ENCODE measurements at regions not wholly inside any gene's neighbourhood (a gene's known extent, or its start where the extent isn't known, plus 50 kb on each side); places are given as distances from the start of the nearest gene placed in this dataset.

DNA sequence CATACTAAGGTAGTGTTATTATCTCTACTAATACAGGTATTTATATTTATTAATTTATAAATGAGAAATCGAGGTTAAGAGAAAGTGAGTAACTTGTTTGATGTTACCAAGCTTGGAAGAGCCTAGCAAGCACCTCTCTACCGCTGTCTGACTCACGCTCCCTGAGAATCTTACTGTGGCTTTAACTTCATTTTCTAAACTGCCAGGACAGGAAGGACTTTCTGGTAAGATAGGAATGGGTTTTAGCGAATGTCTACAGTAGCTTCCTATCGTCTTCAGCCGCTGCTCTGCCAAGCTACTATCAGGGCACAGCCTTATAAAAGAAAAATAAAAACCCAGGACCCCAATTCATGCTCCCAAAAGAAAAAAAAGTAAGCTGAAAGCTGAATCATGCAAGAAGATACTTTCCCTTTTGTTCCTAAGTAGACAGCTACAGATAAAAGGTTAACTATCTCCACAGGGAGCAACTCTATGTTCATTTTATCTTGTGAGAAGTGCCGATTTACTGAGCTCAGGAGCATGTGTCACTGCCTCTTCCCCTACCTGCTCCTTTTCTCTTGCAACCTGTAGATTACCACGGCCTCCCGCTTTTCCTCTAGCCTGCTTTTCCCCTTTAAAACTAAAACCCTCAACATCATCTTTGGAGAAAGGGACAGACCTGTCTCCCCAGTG is 60.2 kb downstream of the THNSL1 start:
- no peaks in the 10 kb centered on the region for H3K9me3 ChIP-seq (replicated peaks in 1 of 2; ENCODE audit: control insufficient read depth in 2 of 2, insufficient read depth in 1 of 2, low read depth in 1 of 2, low read length in 2 of 2)
- no peak overlapping the region for H3K27ac ChIP-seq (replicated peaks; ENCODE audit: low read length)
- no peaks in the 10 kb centered on the region for H3K36me3 ChIP-seq (replicated peaks in 1 of 2; ENCODE audit: control insufficient read depth in 2 of 2, insufficient read depth in 2 of 2, low read length in 2 of 2)
- H3K9ac ChIP-seq (ENCODE audit: low read depth, low read length, poor library complexity): no peak overlapping the region
- H2BK120ac ChIP-seq (ENCODE audit: low read depth, low read length): no peak overlapping the region
- H3K27me3 ChIP-seq (ENCODE audit: control insufficient read depth in 3 of 3, insufficient read depth in 3 of 3, low read depth in 1 of 3, low read length in 3 of 3): no peaks in the 10 kb centered on the region
- no peak overlapping the region for H2BK15ac ChIP-seq (ENCODE audit: low read length)
- H2BK5ac ChIP-seq (ENCODE audit: low read length): no peak overlapping the region
- peaks cover 2 to 4% of the 10 kb centered on the region in 2 donors for H3K4me1 ChIP-seq (ENCODE audit: control insufficient read depth in 2 of 2, insufficient read depth in 1 of 2, low read depth in 1 of 2, low read length in 2 of 2)
- H4K91ac ChIP-seq (ENCODE audit: low read depth, low read length, poor library complexity): no peak overlapping the region
- H3K18ac ChIP-seq (ENCODE audit: low read length): no peak overlapping the region
- H3K79me1 ChIP-seq (ENCODE audit: low read depth, low read length): no peaks in the 10 kb centered on the region
- no peak overlapping the region for H2AK5ac ChIP-seq (ENCODE audit: low read depth, low read length)
- peak overlapping the region; percentile 25 for H2AFZ ChIP-seq (ENCODE audit: low read length)
- H4K8ac ChIP-seq (ENCODE audit: low read depth, low read length): no peak overlapping the region
- H3K23ac ChIP-seq (ENCODE audit: low read depth, low read length, poor library complexity): no peak overlapping the region
- DNase-seq (ENCODE audit: low spot score): no peak
- no peak overlapping the region for H3K14ac ChIP-seq (ENCODE audit: low read length)
- no peak overlapping the region for H3K4me2 ChIP-seq (ENCODE audit: insufficient read depth, low read length, poor library complexity, severe bottlenecking)
- 100% methylated on average over 1 of the region's 9 CpGs; no CpG with 5 or more reads in 1 of the 2 donors for WGBS, 2 donors (ENCODE audit: extremely low coverage in 2 of 2, insufficient read length in 2 of 2, insufficient replicate concordance in 1 of 2)
- H3K4me3 ChIP-seq (ENCODE audit: low read length in 2 of 2): no peak overlapping the region
- H3K4ac ChIP-seq (ENCODE audit: low read length): no peak overlapping the region
- H2BK12ac ChIP-seq (ENCODE audit: low read length): no peak overlapping the region

- Histone ChIP-seq H3K4me1 (ENCODE audit: control insufficient read depth in 2 of 2, insufficient read depth in 1 of 2, low read depth in 1 of 2, low read length in 2 of 2) (peaks cover 8 to 10% of the 10 kb centered on the region in 2 donors), H3K4me3 (ENCODE audit: low read length in 2 of 2) (no peak overlapping the region), H3K9me3 (replicated peaks in 1 of 2; ENCODE audit: control insufficient read depth in 2 of 2, insufficient read depth in 1 of 2, low read depth in 1 of 2, low read length in 2 of 2) (no peaks in the 10 kb centered on the region), H3K36me3 (replicated peaks in 1 of 2; ENCODE audit: control insufficient read depth in 2 of 2, insufficient read depth in 2 of 2, low read length in 2 of 2) (no peaks in the 10 kb centered on the region), H3K4me2 (ENCODE audit: insufficient read depth, low read length, poor library complexity, severe bottlenecking) (no peak overlapping the region), H2AK5ac (ENCODE audit: low read depth, low read length) (no peak overlapping the region), H2BK120ac (ENCODE audit: low read depth, low read length) (no peak overlapping the region), H2BK15ac (ENCODE audit: low read length) (no peak overlapping the region), H3K14ac (ENCODE audit: low read length) (no peak overlapping the region), H3K4ac (ENCODE audit: low read length) (no peak overlapping the region), H3K79me1 (ENCODE audit: low read depth, low read length) (no peaks in the 10 kb centered on the region), H4K8ac (ENCODE audit: low read depth, low read length) (no peak overlapping the region), H2BK12ac (ENCODE audit: low read length) (no peak overlapping the region), H2BK5ac (ENCODE audit: low read length) (no peak overlapping the region), H3K18ac (ENCODE audit: low read length) (no peak overlapping the region), H3K27me3 (ENCODE audit: control insufficient read depth in 3 of 3, insufficient read depth in 3 of 3, low read depth in 1 of 3, low read length in 3 of 3) (no peaks in the 10 kb centered on the region), H3K9ac (ENCODE audit: low read depth, low read length, poor library complexity) (no peak overlapping the region), H2AFZ (ENCODE audit: low read length) (no peak overlapping the region), H3K27ac (replicated peaks; ENCODE audit: low read length) (no peak overlapping the region), H3K23ac (ENCODE audit: low read depth, low read length, poor library complexity) (no peak overlapping the region), H4K91ac (ENCODE audit: low read depth, low read length, poor library complexity) (no peak overlapping the region)
- WGBS, 2 donors (ENCODE audit: extremely low coverage in 2 of 2, insufficient read length in 2 of 2, insufficient replicate concordance in 1 of 2): no CpG with 5 or more reads among the region's 7 CpGs
- DNase-seq (ENCODE audit: low spot score): no peak
Measured at GRCh38 chr10:25078658-25079431, 62.4 kb downstream of the THNSL1 start.

DNA sequence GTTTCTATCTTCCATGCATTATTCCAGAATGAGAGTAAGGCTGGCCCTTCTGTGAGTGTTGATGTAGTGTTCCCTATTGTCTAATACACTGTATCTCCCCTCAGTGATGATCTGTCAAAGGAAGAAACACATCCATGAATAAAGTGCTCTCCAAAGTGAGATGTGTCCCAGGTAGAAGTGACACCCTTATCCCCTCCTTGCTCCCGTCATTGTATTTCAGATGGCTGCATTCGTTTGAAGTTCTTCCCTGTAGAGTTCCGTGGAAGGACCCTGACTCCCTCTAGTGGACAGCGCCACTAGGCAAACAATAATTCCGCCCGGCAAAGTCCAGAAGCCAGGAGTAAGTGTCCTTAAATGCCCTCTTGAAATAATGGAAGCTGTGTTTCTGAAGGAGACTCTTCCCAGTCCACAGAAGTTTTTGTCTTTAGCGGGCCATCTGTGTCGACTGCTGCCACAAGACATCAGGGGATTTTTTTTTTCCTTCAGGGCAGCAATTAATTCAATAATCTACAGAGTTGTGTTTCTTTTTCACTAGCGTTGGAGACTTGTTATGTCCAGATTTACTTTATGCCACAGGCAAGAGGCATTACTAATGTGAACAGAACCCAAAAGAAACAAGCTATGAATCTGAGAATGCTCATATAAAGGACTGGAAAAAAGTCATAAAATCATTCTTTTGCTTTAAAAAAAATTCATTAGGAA is 64.6 kb downstream of the THNSL1 start:
- no peak overlapping the region for H3K14ac ChIP-seq (ENCODE audit: low read length)
- H2AFZ ChIP-seq (ENCODE audit: low read length): peak overlapping the region; percentile 32
- DNase-seq (ENCODE audit: low spot score): peak; percentile 80
- peaks cover 8 to 10% of the 10 kb centered on the region in 2 donors for H3K4me1 ChIP-seq (ENCODE audit: control insufficient read depth in 2 of 2, insufficient read depth in 1 of 2, low read depth in 1 of 2, low read length in 2 of 2)
- H3K4me3 ChIP-seq (ENCODE audit: low read length in 2 of 2): no peak overlapping the region
- H2AK5ac ChIP-seq (ENCODE audit: low read depth, low read length): no peak overlapping the region
- no peak overlapping the region for H2BK15ac ChIP-seq (ENCODE audit: low read length)
- no peak overlapping the region for H2BK12ac ChIP-seq (ENCODE audit: low read length)
- no peaks in the 10 kb centered on the region for H3K27me3 ChIP-seq (ENCODE audit: control insufficient read depth in 3 of 3, insufficient read depth in 3 of 3, low read depth in 1 of 3, low read length in 3 of 3)
- no peaks in the 10 kb centered on the region for H3K79me1 ChIP-seq (ENCODE audit: low read depth, low read length)
- WGBS, 2 donors (ENCODE audit: extremely low coverage in 2 of 2, insufficient read length in 2 of 2, insufficient replicate concordance in 1 of 2): no CpG with 5 or more reads among the region's 9 CpGs
- no peaks in the 10 kb centered on the region for H3K9me3 ChIP-seq (replicated peaks in 1 of 2; ENCODE audit: control insufficient read depth in 2 of 2, insufficient read depth in 1 of 2, low read depth in 1 of 2, low read length in 2 of 2)
- no peak overlapping the region for H3K4ac ChIP-seq (ENCODE audit: low read length)
- no peak overlapping the region for H4K91ac ChIP-seq (ENCODE audit: low read depth, low read length, poor library complexity)
- no peak overlapping the region for H2BK120ac ChIP-seq (ENCODE audit: low read depth, low read length)
- no peaks in the 10 kb centered on the region for H3K36me3 ChIP-seq (replicated peaks in 1 of 2; ENCODE audit: control insufficient read depth in 2 of 2, insufficient read depth in 2 of 2, low read length in 2 of 2)
- H3K9ac ChIP-seq (ENCODE audit: low read depth, low read length, poor library complexity): no peak overlapping the region
- H3K4me2 ChIP-seq (ENCODE audit: insufficient read depth, low read length, poor library complexity, severe bottlenecking): no peak overlapping the region
- no peak overlapping the region for H4K8ac ChIP-seq (ENCODE audit: low read depth, low read length)
- H2BK5ac ChIP-seq (ENCODE audit: low read length): no peak overlapping the region
- H3K18ac ChIP-seq (ENCODE audit: low read length): no peak overlapping the region
- no peak overlapping the region for H3K27ac ChIP-seq (replicated peaks; ENCODE audit: low read length)
- H3K23ac ChIP-seq (ENCODE audit: low read depth, low read length, poor library complexity): no peak overlapping the region

All from neuronal stem cell (in vitro differentiated cells).